Keratinocyte (primary cell): ENCODE measurements at regions not wholly inside any gene's neighbourhood (a gene's known extent, or its start where the extent isn't known, plus 50 kb on each side); places are given as distances from the start of the nearest gene placed in this dataset.

ENCODE experiments used
- DNase-seq: peaks from one replicate; pipeline ENCODE4 v3.0.0-alpha.2; 2011; ENCODE audit warnings: low read depth, missing footprints, low spot score
- FAIRE-seq: peaks from 2 replicates; lab custom pipeline; 2011; peaks lifted over from hg19 to GRCh38; lab: Jason Lieb, UNC
- H2AFZ ChIP-seq: 2 replicates; pipeline ENCODE4 v1.6.0; 2012; ENCODE audit warnings: low read length, control low read depth, inconsistent platforms; ENCODE audit not compliant: control insufficient read depth
- H3K27ac ChIP-seq: 2 replicates; pipeline ENCODE4 v1.5.1; 2011; ENCODE audit warnings: low read length; ENCODE audit not compliant: control insufficient read depth, insufficient read depth
- H3K27me3 ChIP-seq: 3 replicates; pipeline ENCODE4 v1.6.0; 2011; ENCODE audit warnings: low read length; ENCODE audit not compliant: control insufficient read depth, insufficient read depth; ENCODE audit errors: extremely low read depth
- H3K36me3 ChIP-seq, 2 experiments: 2 replicates in 1 of 2; 3 replicates in 1 of 2; pipeline ENCODE4 v1.5.1; 2011; ENCODE audit warnings: low read length in 2 of 2, mild to moderate bottlenecking in 1 of 2; ENCODE audit not compliant: control insufficient read depth in 2 of 2, insufficient read depth in 2 of 2; ENCODE audit errors: extremely low read depth in 1 of 2
- H3K4me1 ChIP-seq: 3 replicates; pipeline ENCODE4 v1.5.1; 2011; ENCODE audit warnings: low read length; ENCODE audit not compliant: control insufficient read depth, insufficient read depth; ENCODE audit errors: extremely low read depth
- H3K4me2 ChIP-seq: 3 replicates; pipeline ENCODE4 v1.6.0; 2011; ENCODE audit warnings: low read depth, low read length; ENCODE audit not compliant: control insufficient read depth, insufficient read depth; ENCODE audit errors: extremely low read depth
- H3K4me3 ChIP-seq, 3 experiments: fragments of 200-600 bp in 1 of 3; sonication (generic) in 1 of 3; 2 replicates in 2 of 3; 3 replicates in 1 of 3; pipeline ENCODE4 v1.5.1; 2011 to 2016; ENCODE audit warnings: low read length in 3 of 3, mild to moderate bottlenecking in 3 of 3, control low read depth in 2 of 3, inconsistent platforms in 1 of 3, low read depth in 1 of 3, mixed read lengths in 1 of 3, mixed run types in 1 of 3, moderate library complexity in 1 of 3; ENCODE audit not compliant: control insufficient read depth in 2 of 3, insufficient read depth in 2 of 3; ENCODE audit errors: extremely low read depth in 1 of 3
- H3K79me2 ChIP-seq: 2 replicates; pipeline ENCODE4 v1.6.0; 2012; ENCODE audit warnings: low read length; ENCODE audit not compliant: control insufficient read depth, insufficient read depth
- H3K9ac ChIP-seq: 3 replicates; pipeline ENCODE4 v1.6.0; 2011; ENCODE audit warnings: low read length; ENCODE audit not compliant: control insufficient read depth, insufficient read depth; ENCODE audit errors: extremely low read depth
- H3K9me1 ChIP-seq: 3 replicates; pipeline ENCODE4 v1.6.0; 2011; ENCODE audit warnings: low read length; ENCODE audit not compliant: control insufficient read depth, insufficient read depth; ENCODE audit errors: extremely low read depth
- H3K9me3 ChIP-seq: 2 replicates; pipeline ENCODE4 v1.5.1; 2012; ENCODE audit warnings: low read depth, low read length; ENCODE audit not compliant: control insufficient read depth
- H4K20me1 ChIP-seq: 3 replicates; pipeline ENCODE4 v1.6.0; 2011; ENCODE audit warnings: low read length; ENCODE audit not compliant: control insufficient read depth, insufficient read depth; ENCODE audit errors: extremely low read depth
- EZH2 ChIP-seq: IDR thresholded peaks from one replicate; pipeline ENCODE4 v1.6.1; 2012; ENCODE audit warnings: inconsistent platforms, mild to moderate bottlenecking, low read length, moderate library complexity
- dilution Hi-C: fragments of 300-500 bp; cut with MboI; formaldehyde crosslinking; loops from one replicate; pipeline ENCODE4 v1.7.0; 2020; ENCODE audit warnings: low sequenced_read_pairs; ENCODE audit not compliant: extremely low pct_ligation_motif_present
- TF ChIP-seq, protein P1 (sequence below), 3 experiments: IDR thresholded peaks in 1 of 3; conservative IDR thresholded peaks in 1 of 3; optimal IDR thresholded peaks in 1 of 3; 2 replicates in 2 of 3; 3 replicates in 1 of 3; pipeline versions ENCODE3 to v1.5.1; 2011; ENCODE audit warnings: low read length in 3 of 3, mild to moderate bottlenecking in 3 of 3, moderate library complexity in 2 of 3, control low read depth in 1 of 3, inconsistent platforms in 1 of 3; ENCODE audit not compliant: insufficient read depth in 2 of 3; ENCODE audit errors: extremely low read depth in 1 of 3

DNA sequence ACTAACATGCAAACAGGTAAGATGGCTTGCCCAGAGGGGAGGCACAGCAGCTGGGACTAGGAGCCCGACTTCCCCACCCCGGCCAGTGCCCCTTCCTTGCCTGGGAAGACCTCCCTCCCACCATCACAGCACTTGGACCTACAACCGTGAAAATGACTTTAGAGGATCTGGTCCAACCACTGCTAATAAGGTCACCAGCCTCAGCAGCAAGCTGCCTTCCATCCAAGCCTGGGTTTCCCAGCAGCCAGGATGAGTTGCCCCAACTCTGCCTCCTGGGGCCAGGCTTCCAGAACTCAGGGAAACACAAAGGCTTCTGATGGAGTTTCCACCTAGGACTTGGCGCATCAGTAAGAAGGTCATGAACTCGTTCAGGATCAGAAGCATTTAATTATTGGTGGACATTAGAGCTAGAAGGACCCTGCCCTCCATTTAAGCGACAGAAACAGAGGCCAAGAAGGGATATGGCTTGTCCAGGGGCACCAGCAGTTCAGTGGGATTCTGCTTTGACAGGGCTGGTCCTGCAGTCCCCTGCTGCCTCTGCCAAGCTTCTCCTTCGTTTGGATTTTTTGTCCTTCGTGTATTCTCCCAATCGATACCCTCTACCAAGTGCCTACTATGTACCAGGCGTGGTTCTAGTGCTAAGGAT, 403.0 kb upstream of the ID2 start:
- DNase-seq (no peak), FAIRE-seq (no peak)
- H3K9ac ChIP-seq, result no peak overlapping the region
- no peaks in the 10 kb centered on the region for H3K79me2 ChIP-seq
- peaks cover 6% of the 10 kb centered on the region for H3K27me3 ChIP-seq
- TF ChIP-seq, protein P1, sequence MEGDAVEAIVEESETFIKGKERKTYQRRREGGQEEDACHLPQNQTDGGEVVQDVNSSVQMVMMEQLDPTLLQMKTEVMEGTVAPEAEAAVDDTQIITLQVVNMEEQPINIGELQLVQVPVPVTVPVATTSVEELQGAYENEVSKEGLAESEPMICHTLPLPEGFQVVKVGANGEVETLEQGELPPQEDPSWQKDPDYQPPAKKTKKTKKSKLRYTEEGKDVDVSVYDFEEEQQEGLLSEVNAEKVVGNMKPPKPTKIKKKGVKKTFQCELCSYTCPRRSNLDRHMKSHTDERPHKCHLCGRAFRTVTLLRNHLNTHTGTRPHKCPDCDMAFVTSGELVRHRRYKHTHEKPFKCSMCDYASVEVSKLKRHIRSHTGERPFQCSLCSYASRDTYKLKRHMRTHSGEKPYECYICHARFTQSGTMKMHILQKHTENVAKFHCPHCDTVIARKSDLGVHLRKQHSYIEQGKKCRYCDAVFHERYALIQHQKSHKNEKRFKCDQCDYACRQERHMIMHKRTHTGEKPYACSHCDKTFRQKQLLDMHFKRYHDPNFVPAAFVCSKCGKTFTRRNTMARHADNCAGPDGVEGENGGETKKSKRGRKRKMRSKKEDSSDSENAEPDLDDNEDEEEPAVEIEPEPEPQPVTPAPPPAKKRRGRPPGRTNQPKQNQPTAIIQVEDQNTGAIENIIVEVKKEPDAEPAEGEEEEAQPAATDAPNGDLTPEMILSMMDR (optimal IDR thresholded peaks at IDR 0.05 in 1 of 3, IDR thresholded peaks at IDR 0.05 in 1 of 3, conservative IDR thresholded peaks at IDR 0.05 in 1 of 3; ENCODE audit: extremely low read depth in 1 of 3, insufficient read depth in 2 of 3, low read length in 3 of 3), result no peak
- TF ChIP-seq EZH2, result no peak
- H3K4me2 ChIP-seq, result no peak overlapping the region
- no peaks in the 10 kb centered on the region for H3K9me1 ChIP-seq
- no peak overlapping the region for H3K27ac ChIP-seq
- no peaks in the 10 kb centered on the region for H3K4me1 ChIP-seq
- H2AFZ ChIP-seq, result no peak overlapping the region
- H3K36me3 ChIP-seq, result no peaks in the 10 kb centered on the region
- dilution Hi-C loops, result no loop called here
- H3K9me3 ChIP-seq, result no peaks in the 10 kb centered on the region
- H4K20me1 ChIP-seq, result no peaks in the 10 kb centered on the region
- H3K4me3 ChIP-seq, result no peak overlapping the region

- H3K9ac ChIP-seq, result no peak overlapping the region
Measured at GRCh38 chr2:8279506-8279905, 402.4 kb upstream of the ID2 start.

More at GRCh38 chr2:8279506-8279905, 402.4 kb upstream of the ID2 start:
- FAIRE-seq, result no peak
- Histone ChIP-seq H3K9me1 (no peaks in the 10 kb centered on the region), H3K36me3 (no peaks in the 10 kb centered on the region), H2AFZ (no peak overlapping the region), H3K4me1 (no peaks in the 10 kb centered on the region), H3K4me3 (no peak overlapping the region), H3K79me2 (no peaks in the 10 kb centered on the region), H4K20me1 (no peaks in the 10 kb centered on the region), H3K4me2 (no peak overlapping the region), H3K27ac (no peak overlapping the region), H3K9me3 (no peaks in the 10 kb centered on the region), H3K27me3 (peaks cover 6% of the 10 kb centered on the region)
- dilution Hi-C loops, result no loop called here
- DNase-seq, result no peak
- TF ChIP-seq, protein P1 (optimal IDR thresholded peaks at IDR 0.05 in 1 of 3, IDR thresholded peaks at IDR 0.05 in 1 of 3, conservative IDR thresholded peaks at IDR 0.05 in 1 of 3; ENCODE audit: extremely low read depth in 1 of 3, insufficient read depth in 2 of 3, low read length in 3 of 3), result no peak
- TF ChIP-seq EZH2, result no peak
